Panc1 (cell line): ENCODE measurements at regions not wholly inside any gene's neighbourhood (a gene's known extent, or its start where the extent isn't known, plus 50 kb on each side); places are given as distances from the start of the nearest gene placed in this dataset.

ENCODE experiments used
- ATAC-seq: fragments of 200-7000 bp; cut with Tn5 transposase; 2 replicates; pipeline ENCODE4 v1.9.1; 2020; ENCODE audit warnings: mild to moderate bottlenecking, moderate library complexity
- BruUV-seq: library from RNA; stranded (reverse); fragments of 400-500 nt; replicated peaks from 2 replicates; lab custom pipeline; 2021; lab: Mats Ljungman, UMichigan
- CTCF ChIA-PET: fragments of 300-600 bp; sonication (Branson Sonifier 250); formaldehyde crosslinking; loops from one replicate; lab custom pipeline; 2022; ENCODE audit warnings: antibody characterized with exemption; lab: Charles Lee
- POLR2A ChIA-PET: fragments of 300-600 bp; sonication (Branson Sonifier 250); formaldehyde crosslinking; loops from one replicate; lab custom pipeline; 2022; ENCODE audit warnings: antibody characterized with exemption; lab: Charles Lee
- DNase-seq: peaks from one replicate; pipeline ENCODE4 v3.0.0-alpha.2; 2010; ENCODE audit warnings: low read depth, low spot score
- H3K27ac ChIP-seq: 2 replicates; pipeline ENCODE4 v1.5.1; 2011; ENCODE audit warnings: mild to moderate bottlenecking, low read length, inconsistent platforms
- H3K27me3 ChIP-seq: fragments of 200-500 bp; sonication (Bioruptor generic); 2 replicates; pipeline ENCODE4 v1.6.0; 2014; ENCODE audit warnings: low read length, inconsistent platforms; ENCODE audit not compliant: control insufficient read depth, insufficient read depth
- H3K36me3 ChIP-seq: fragments of 200-500 bp; sonication (Bioruptor generic); 2 replicates; pipeline ENCODE4 v1.5.1; 2014; ENCODE audit warnings: inconsistent platforms, mild to moderate bottlenecking, low read length, moderate library complexity; ENCODE audit not compliant: control insufficient read depth, insufficient read depth
- H3K4me1 ChIP-seq: 2 replicates; pipeline ENCODE4 v1.5.1; 2011; ENCODE audit warnings: inconsistent platforms, mild to moderate bottlenecking, low read length, moderate library complexity; ENCODE audit not compliant: control insufficient read depth, insufficient read depth
- H3K4me3 ChIP-seq, 2 experiments: 2 replicates each; pipeline ENCODE4 v1.5.1; 2011 to 2012; ENCODE audit warnings: low read depth in 2 of 2, low read length in 2 of 2, mild to moderate bottlenecking in 2 of 2, inconsistent platforms in 1 of 2, moderate library complexity in 1 of 2
- H3K9me3 ChIP-seq: fragments of 200-500 bp; sonication (Bioruptor generic); 2 replicates; pipeline ENCODE4 v1.5.1; 2014; ENCODE audit warnings: low read depth, mild to moderate bottlenecking, inconsistent platforms, low read length, moderate library complexity; ENCODE audit not compliant: control insufficient read depth, insufficient read depth
- POLR2AphosphoS5 ChIP-seq: IDR thresholded peaks from 2 replicates; pipeline ENCODE4 v1.6.1; 2012; ENCODE audit warnings: mild to moderate bottlenecking, low read depth, low read length, moderate library complexity
- SIN3A ChIP-seq: IDR thresholded peaks from 2 replicates; pipeline ENCODE4 v1.6.1; 2012; ENCODE audit warnings: low read depth, mild to moderate bottlenecking, low read length, moderate library complexity, borderline replicate concordance; ENCODE audit not compliant: insufficient read depth
- TCF7L2 ChIP-seq: IDR thresholded peaks from 2 replicates; pipeline ENCODE4 v1.6.1; 2011; ENCODE audit warnings: mild to moderate bottlenecking, low read depth, low read length, inconsistent platforms
- in situ Hi-C: cut with HindIII; loops from 2 replicates; pipeline ENCODE4 v1.10.0; 2016; ENCODE audit warnings: low sequenced_read_pairs, low pct_unique_long_range_greater_than_20kb
- intact Hi-C: fragments of 100-400 bp; cut with micrococcal nuclease; formaldehyde crosslinking; loops from one replicate; pipeline ENCODE4 v1.10.0; 2022; ENCODE audit not compliant: unreplicated experiment
- TF ChIP-seq, protein P1 (sequence below), 2 experiments: IDR thresholded peaks; 2 replicates each; pipeline ENCODE4 v1.6.1; 2011 to 2012; ENCODE audit warnings: low read depth in 2 of 2, control low read depth in 1 of 2, low read length in 1 of 2, mild to moderate bottlenecking in 1 of 2, moderate library complexity in 1 of 2; ENCODE audit not compliant: insufficient read depth in 1 of 2
- TF ChIP-seq, protein P2 (sequence below): fragments of 450-650 bp; IDR thresholded peaks from 2 replicates; pipeline ENCODE4 v1.5.1; 2017; ENCODE audit warnings: mild to moderate bottlenecking

GRCh38 chr6:134821397-134821796 is 128.5 kb downstream of the ALDH8A1 start:
- H3K27ac ChIP-seq: no peak overlapping the region
- H3K36me3 ChIP-seq: no peaks in the 10 kb centered on the region
- H3K27me3 ChIP-seq: no peaks in the 10 kb centered on the region
- in situ Hi-C loops (no loop called here), intact Hi-C loops (no loop called here)
- H3K9me3 ChIP-seq: no peaks in the 10 kb centered on the region
- no peak overlapping the region for H3K4me3 ChIP-seq
- DNase-seq: no peak
- POLR2A ChIA-PET: no interaction called here
- CTCF ChIA-PET: no interaction called here
- no peak for ATAC-seq
- H3K4me1 ChIP-seq: no peaks in the 10 kb centered on the region
- BruUV-seq: no TSS peak
- TF ChIP-seq TCF7L2 (no peak), SIN3A (no peak), POLR2AphosphoS5 (no peak)
- TF ChIP-seq, protein P1, sequence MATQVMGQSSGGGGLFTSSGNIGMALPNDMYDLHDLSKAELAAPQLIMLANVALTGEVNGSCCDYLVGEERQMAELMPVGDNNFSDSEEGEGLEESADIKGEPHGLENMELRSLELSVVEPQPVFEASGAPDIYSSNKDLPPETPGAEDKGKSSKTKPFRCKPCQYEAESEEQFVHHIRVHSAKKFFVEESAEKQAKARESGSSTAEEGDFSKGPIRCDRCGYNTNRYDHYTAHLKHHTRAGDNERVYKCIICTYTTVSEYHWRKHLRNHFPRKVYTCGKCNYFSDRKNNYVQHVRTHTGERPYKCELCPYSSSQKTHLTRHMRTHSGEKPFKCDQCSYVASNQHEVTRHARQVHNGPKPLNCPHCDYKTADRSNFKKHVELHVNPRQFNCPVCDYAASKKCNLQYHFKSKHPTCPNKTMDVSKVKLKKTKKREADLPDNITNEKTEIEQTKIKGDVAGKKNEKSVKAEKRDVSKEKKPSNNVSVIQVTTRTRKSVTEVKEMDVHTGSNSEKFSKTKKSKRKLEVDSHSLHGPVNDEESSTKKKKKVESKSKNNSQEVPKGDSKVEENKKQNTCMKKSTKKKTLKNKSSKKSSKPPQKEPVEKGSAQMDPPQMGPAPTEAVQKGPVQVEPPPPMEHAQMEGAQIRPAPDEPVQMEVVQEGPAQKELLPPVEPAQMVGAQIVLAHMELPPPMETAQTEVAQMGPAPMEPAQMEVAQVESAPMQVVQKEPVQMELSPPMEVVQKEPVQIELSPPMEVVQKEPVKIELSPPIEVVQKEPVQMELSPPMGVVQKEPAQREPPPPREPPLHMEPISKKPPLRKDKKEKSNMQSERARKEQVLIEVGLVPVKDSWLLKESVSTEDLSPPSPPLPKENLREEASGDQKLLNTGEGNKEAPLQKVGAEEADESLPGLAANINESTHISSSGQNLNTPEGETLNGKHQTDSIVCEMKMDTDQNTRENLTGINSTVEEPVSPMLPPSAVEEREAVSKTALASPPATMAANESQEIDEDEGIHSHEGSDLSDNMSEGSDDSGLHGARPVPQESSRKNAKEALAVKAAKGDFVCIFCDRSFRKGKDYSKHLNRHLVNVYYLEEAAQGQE (IDR thresholded peaks at IDR 0.05; ENCODE audit: insufficient read depth in 1 of 2, low read depth in 2 of 2, low read length in 1 of 2): no peak
- TF ChIP-seq, protein P2, sequence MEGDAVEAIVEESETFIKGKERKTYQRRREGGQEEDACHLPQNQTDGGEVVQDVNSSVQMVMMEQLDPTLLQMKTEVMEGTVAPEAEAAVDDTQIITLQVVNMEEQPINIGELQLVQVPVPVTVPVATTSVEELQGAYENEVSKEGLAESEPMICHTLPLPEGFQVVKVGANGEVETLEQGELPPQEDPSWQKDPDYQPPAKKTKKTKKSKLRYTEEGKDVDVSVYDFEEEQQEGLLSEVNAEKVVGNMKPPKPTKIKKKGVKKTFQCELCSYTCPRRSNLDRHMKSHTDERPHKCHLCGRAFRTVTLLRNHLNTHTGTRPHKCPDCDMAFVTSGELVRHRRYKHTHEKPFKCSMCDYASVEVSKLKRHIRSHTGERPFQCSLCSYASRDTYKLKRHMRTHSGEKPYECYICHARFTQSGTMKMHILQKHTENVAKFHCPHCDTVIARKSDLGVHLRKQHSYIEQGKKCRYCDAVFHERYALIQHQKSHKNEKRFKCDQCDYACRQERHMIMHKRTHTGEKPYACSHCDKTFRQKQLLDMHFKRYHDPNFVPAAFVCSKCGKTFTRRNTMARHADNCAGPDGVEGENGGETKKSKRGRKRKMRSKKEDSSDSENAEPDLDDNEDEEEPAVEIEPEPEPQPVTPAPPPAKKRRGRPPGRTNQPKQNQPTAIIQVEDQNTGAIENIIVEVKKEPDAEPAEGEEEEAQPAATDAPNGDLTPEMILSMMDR: no peak

GRCh38 chr6:134819863-134820800 is 129.8 kb downstream of the ALDH8A1 start:
- no peaks in the 10 kb centered on the region for H3K9me3 ChIP-seq
- TF ChIP-seq, protein P2: no peak
- TF ChIP-seq POLR2AphosphoS5: no peak
- TF ChIP-seq, protein P1 (IDR thresholded peaks at IDR 0.05; ENCODE audit: insufficient read depth in 1 of 2, low read depth in 2 of 2, low read length in 1 of 2): no peak
- CTCF ChIA-PET: no interaction called here
- in situ Hi-C loops: no loop called here
- no peaks in the 10 kb centered on the region for H3K4me1 ChIP-seq
- H3K27me3 ChIP-seq: no peaks in the 10 kb centered on the region
- intact Hi-C loops: no loop called here
- no peak overlapping the region for H3K4me3 ChIP-seq
- no peak for DNase-seq
- ATAC-seq: no peak
- BruUV-seq: no TSS peak
- H3K36me3 ChIP-seq: no peaks in the 10 kb centered on the region
- POLR2A ChIA-PET: no interaction called here
- H3K27ac ChIP-seq: no peak overlapping the region
